GM10248 (cell line): ENCODE measurements at regions not wholly inside any gene's neighbourhood (a gene's known extent, or its start where the extent isn't known, plus 50 kb on each side); places are given as distances from the start of the nearest gene placed in this dataset.

Source experiments
- CTCF ChIA-PET: fragments of 300-600 bp; sonication (Branson Sonifier 250); formaldehyde crosslinking; extraction: SDS; loops from one replicate; lab custom pipeline; 2021; ENCODE audit warnings: antibody characterized with exemption; lab: Yijun Ruan, JAX
- POLR2A ChIA-PET: fragments of 350-650 bp; sonication (Branson Sonifier 250); formaldehyde crosslinking; extraction: SDS; loops from one replicate; lab custom pipeline; 2020; ENCODE audit warnings: antibody characterized with exemption; lab: Yijun Ruan, JAX
- DNase-seq: peaks from one replicate; pipeline ENCODE4 v3.0.0; 2012; ENCODE audit errors: extremely low spot score
- CTCF ChIP-seq: IDR thresholded peaks from 2 replicates; pipeline ENCODE4 v1.5.1; 2012; ENCODE audit warnings: mild to moderate bottlenecking, low read depth; ENCODE audit errors: extremely low read depth, missing control alignments, control extremely low read depth

- DNase-seq, result no peak
- no peak for TF ChIP-seq CTCF
- ChIA-PET CTCF (no interaction called here), POLR2A (no interaction called here)
Measured at GRCh38 chr20:6657111-6657510, 110.4 kb upstream of the BMP2 start.

- no peak for DNase-seq
- CTCF ChIA-PET, result interaction anchor here (1.0 to 1.4 kb wide), 3 partner anchors 9 to 82 kb away, joined by 4 to 5 read pairs (median 4); no protein-coding TSS in a partner anchor
- POLR2A ChIA-PET, result no interaction called here
- TF ChIP-seq CTCF, result no peak
Measured at GRCh38 chr20:6654513-6655252, 112.8 kb upstream of the BMP2 start.

- POLR2A ChIA-PET, result no interaction called here
- CTCF ChIA-PET, result interaction anchor here (0.8 kb wide), 1 partner anchor 9 kb away, joined by 3 read pairs; no protein-coding TSS in a partner anchor
- DNase-seq, result no peak
- no peak for TF ChIP-seq CTCF
Measured at GRCh38 chr20:6651561-6651960, 115.9 kb upstream of the BMP2 start.

GRCh38 chr20:6651016-6651415, 116.5 kb upstream of the BMP2 start:
- CTCF ChIA-PET, result interaction anchor here (0.8 kb wide), 1 partner anchor 9 kb away, joined by 3 read pairs; no protein-coding TSS in a partner anchor

GRCh38 chr20:6646021-6646636, 121.4 kb upstream of the BMP2 start:
- TF ChIP-seq CTCF, result no peak
- DNase-seq, result no peak
- POLR2A ChIA-PET, result no interaction called here
- CTCF ChIA-PET, result no interaction called here

More at GRCh38 chr20:6651016-6651415, 116.5 kb upstream of the BMP2 start:
- DNase-seq, result no peak
- TF ChIP-seq CTCF, result no peak
- POLR2A ChIA-PET, result no interaction called here

GRCh38 chr20:6644813-6645628, 122.5 kb upstream of the BMP2 start:
- DNase-seq, result no peak
- POLR2A ChIA-PET, result no interaction called here
- no peak for TF ChIP-seq CTCF
- CTCF ChIA-PET, result interaction anchor here (1.4 kb wide), 1 partner anchor 28 kb away, joined by 5 read pairs; no protein-coding TSS in a partner anchor
